GM13976 (cell line): ENCODE measurements at regions not wholly inside any gene's neighbourhood (a gene's known extent, or its start where the extent isn't known, plus 50 kb on each side); places are given as distances from the start of the nearest gene placed in this dataset.

ENCODE experiments used
- DNase-seq: peaks from one replicate; pipeline ENCODE4 v3.0.0; 2012; ENCODE audit warnings: low spot score
- in situ Hi-C: fragments of 300-500 bp; cut with MboI; formaldehyde crosslinking; loops from one replicate; pipeline ENCODE4 v1.12.0; 2022; ENCODE audit warnings: low sequenced_read_pairs, mixed read lengths, inconsistent platforms; ENCODE audit not compliant: unreplicated experiment
- TF ChIP-seq, protein P1 (sequence below): IDR thresholded peaks from 2 replicates; pipeline ENCODE4 v1.5.1; 2012; ENCODE audit warnings: borderline replicate concordance, mild to moderate bottlenecking; ENCODE audit not compliant: insufficient read depth; ENCODE audit errors: extremely low read depth, missing control alignments, control extremely low read depth

DNA sequence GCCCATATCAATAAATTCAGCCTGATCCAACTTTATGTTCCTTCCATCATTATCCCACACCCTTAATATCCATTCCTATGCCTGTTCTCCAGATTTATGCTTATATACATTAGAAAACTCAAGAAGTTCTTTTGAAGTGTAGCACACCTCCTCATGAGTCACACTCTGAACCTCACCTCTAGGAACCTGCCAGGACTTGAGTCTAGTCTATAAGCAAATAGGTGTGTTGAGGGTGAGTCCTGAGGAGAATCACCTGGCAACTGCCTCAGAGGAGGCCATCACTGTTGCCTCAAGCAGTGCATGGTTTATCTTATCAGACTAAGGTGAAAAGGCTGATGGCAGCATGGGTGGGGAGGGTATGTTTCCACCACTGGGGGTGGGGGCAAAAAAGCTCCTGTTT is 496.7 kb downstream of the C6orf118 start:
- TF ChIP-seq, protein P1, sequence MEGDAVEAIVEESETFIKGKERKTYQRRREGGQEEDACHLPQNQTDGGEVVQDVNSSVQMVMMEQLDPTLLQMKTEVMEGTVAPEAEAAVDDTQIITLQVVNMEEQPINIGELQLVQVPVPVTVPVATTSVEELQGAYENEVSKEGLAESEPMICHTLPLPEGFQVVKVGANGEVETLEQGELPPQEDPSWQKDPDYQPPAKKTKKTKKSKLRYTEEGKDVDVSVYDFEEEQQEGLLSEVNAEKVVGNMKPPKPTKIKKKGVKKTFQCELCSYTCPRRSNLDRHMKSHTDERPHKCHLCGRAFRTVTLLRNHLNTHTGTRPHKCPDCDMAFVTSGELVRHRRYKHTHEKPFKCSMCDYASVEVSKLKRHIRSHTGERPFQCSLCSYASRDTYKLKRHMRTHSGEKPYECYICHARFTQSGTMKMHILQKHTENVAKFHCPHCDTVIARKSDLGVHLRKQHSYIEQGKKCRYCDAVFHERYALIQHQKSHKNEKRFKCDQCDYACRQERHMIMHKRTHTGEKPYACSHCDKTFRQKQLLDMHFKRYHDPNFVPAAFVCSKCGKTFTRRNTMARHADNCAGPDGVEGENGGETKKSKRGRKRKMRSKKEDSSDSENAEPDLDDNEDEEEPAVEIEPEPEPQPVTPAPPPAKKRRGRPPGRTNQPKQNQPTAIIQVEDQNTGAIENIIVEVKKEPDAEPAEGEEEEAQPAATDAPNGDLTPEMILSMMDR: no peak
- in situ Hi-C loops: no loop called here
- DNase-seq: no peak

DNA sequence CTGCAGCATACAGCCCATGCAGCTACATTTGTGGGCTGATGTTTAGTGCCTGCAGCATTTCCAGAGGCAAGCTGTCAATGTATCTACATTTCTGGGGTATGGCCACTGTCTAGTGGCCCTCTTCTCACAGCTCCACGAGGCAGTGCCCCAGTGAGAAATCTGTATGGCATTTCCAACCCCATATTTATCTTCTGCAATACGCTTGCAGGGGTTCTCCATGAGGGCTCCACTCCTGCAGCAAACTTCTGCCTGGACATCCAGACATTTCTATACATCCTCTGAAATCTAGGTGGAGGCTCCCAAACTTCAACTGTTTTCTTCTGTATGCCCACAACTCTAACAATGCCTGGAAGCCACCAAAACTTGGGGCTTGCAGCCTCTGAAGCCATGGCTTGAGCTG is 502.3 kb downstream of the C6orf118 start:
- no peak for DNase-seq
- in situ Hi-C loops: no loop called here
- TF ChIP-seq, protein P1: no peak

DNA sequence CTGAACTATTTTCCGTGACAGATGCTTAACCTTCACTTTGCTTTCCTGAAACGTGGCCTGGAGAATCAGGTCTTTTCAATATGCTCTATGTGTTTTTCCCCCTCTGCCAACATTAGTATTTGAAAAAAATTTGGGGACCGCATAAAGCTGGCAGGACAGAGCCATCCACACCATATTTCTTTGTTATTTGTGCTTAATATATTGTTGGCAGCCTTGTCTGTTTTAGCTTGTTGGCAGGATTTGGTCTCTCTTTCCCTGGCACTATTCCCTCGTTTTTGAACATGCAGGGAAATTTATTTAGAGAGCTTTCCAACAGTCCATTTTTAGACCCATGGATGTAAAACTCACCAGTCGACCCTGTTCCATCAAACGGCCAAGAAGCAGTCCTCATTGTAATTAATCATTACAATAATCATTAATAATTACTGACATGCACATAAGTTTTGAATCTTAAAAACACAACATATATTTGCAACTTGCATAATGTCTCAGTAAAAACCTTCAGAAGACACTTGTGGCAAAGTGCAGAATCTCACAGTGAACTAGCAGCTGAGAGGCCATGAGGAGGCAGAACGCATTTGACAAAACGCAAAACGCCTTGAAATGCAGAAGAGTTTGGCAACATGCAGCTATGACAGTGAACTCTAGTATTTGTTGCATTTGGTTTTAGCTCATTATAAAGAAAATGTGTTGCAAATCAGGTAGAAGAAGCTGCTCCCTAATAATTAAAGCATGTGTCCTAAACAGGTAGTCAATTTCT is 514.2 kb downstream of the C6orf118 start:
- no peak for DNase-seq
- TF ChIP-seq, protein P1: no peak
- in situ Hi-C loops: no loop called here

DNA sequence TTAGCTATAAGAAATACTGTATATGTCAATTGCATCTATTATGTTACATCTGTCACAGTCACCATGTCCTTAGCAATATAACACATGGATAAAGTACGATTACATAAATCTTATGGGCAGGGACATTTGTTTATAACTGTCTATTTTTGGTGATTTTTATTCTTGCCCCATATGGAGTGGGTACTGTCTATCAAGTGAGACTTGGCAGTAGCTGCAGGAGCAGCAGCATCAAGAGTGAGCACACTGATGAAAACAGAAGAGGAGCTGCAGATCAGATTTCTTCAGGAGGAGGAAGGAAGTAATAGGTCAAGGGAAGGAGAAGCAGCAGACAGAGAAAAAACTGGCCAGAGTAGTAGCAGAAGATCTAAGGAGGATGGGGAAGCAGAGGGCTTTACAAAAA is 516.7 kb downstream of the C6orf118 start:
- in situ Hi-C loops: no loop called here
- TF ChIP-seq, protein P1: no peak
- DNase-seq: no peak

DNA sequence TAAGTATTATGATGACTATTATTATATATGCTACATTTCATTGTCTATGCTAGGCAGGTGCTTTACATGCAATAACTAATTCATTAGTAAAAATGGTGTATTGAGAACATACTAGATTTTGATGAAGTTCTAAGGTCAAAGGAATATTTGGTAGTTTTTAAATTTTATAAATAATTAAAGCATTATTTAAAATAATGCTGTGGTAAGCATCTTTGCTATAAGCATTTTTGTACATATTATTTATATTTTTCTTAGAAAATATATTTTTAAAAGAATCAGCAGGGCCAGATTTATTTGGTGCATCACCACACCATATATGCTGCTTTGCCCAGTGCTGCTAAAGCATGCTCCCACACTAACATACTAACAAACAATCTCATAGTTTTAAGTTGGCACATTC is 517.9 kb downstream of the C6orf118 start:
- TF ChIP-seq, protein P1: no peak
- in situ Hi-C loops: no loop called here
- no peak for DNase-seq

DNA sequence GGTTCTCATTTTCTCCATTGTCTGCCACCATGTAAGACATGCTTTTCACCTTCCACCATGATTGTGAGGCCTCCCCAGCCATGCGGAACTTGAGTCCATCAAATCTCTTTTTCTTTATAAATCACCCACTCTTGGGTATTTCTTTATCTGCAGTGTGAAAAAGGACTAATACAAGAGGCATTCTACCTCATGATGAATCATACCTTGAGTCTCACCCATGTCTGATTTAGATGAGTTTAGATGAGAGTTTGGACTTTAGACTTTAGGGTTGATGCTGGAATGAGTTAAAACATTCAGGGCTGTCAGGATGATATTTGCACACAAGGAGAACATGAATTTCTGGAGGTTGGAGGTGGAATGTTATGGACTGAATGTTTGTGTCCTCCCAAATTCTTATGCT is 545.6 kb downstream of the C6orf118 start:
- in situ Hi-C loops: no loop called here
- no peak for DNase-seq
- TF ChIP-seq, protein P1: no peak

DNA sequence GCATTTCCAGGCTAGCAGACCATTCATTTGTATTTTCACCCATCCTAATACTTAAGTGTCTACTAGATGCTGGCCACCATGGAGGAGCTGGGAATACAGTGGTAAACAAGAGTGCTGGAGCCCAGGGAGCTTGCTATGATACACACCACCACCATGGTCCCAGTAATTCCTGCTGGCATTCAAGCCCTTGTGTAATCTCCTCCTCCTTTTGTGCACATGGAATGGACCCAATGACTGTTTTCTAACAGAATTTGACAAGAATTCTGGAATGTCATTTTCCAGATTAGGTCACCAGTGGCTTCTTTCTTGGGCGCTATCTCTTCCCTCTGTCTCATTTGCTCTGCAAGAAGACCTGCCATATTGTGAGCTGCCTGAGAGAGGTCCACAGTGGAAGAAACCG is 552.0 kb downstream of the C6orf118 start:
- DNase-seq: no peak
- in situ Hi-C loops: no loop called here
- TF ChIP-seq, protein P1: no peak
